GM23338 (cell line): ENCODE measurements at regions not wholly inside any gene's neighbourhood (a gene's known extent, or its start where the extent isn't known, plus 50 kb on each side); places are given as distances from the start of the nearest gene placed in this dataset.

Experiments used
- ATAC-seq: fragments of 200-7000 bp; cut with Tn5 transposase; 3 replicates; pipeline ENCODE4 v1.9.1; 2020
- DNase-seq: peaks from one replicate; pipeline ENCODE4 v3.0.0-alpha.2; 2015; ENCODE audit warnings: low spot score
- H2AFZ ChIP-seq: fragments of 200-600 bp; sonication (generic); 2 replicates; pipeline ENCODE4 v1.8.0; 2016; ENCODE audit warnings: antibody characterized with exemption, mild to moderate bottlenecking, moderate library complexity
- H3F3A ChIP-seq: fragments of 200-600 bp; sonication (generic); replicated peaks from 2 replicates; pipeline ENCODE4 v1.8.0; 2017; ENCODE audit warnings: antibody characterized with exemption, mixed run types, low read depth
- H3K27ac ChIP-seq: fragments of 200-600 bp; sonication (generic); 2 replicates; pipeline ENCODE4 v1.6.1; 2016; ENCODE audit warnings: low read depth
- H3K27me3 ChIP-seq: fragments of 200-600 bp; sonication (generic); 2 replicates; pipeline ENCODE4 v1.8.0; 2016; ENCODE audit warnings: mild to moderate bottlenecking, mixed run types, moderate library complexity; ENCODE audit not compliant: insufficient read depth
- H3K36me3 ChIP-seq: fragments of 200-600 bp; sonication (generic); 2 replicates; pipeline ENCODE4 v1.8.0; 2016; ENCODE audit warnings: mild to moderate bottlenecking; ENCODE audit not compliant: insufficient read depth
- H3K4me1 ChIP-seq: fragments of 200-600 bp; sonication (generic); 2 replicates; pipeline ENCODE4 v1.8.0; 2016; ENCODE audit warnings: mild to moderate bottlenecking, moderate library complexity; ENCODE audit not compliant: insufficient read depth
- H3K4me2 ChIP-seq: fragments of 200-600 bp; sonication (generic); 2 replicates; pipeline ENCODE4 v1.7.1; 2017; ENCODE audit warnings: mixed run types
- H3K4me3 ChIP-seq: fragments of 200-600 bp; sonication (generic); 2 replicates; pipeline ENCODE4 v1.6.1; 2016; ENCODE audit warnings: mixed run types
- H3K79me2 ChIP-seq: fragments of 200-600 bp; sonication (generic); replicated peaks from 2 replicates; pipeline ENCODE4 v1.8.0; 2017; ENCODE audit warnings: mild to moderate bottlenecking; ENCODE audit not compliant: insufficient read depth
- H3K9me2 ChIP-seq: fragments of 200-600 bp; sonication (generic); 2 replicates; pipeline ENCODE4 v1.8.0; 2017; ENCODE audit not compliant: insufficient read depth
- H4K20me1 ChIP-seq: fragments of 200-600 bp; sonication (generic); replicated peaks from 2 replicates; pipeline ENCODE4 v1.8.0; 2017; ENCODE audit warnings: mild to moderate bottlenecking; ENCODE audit not compliant: insufficient read depth
- H3K27ac Mint-ChIP-seq: 2 replicates; pipeline ENCODE4 v1.8.0; 2020; ENCODE audit warnings: inconsistent platforms, mild to moderate bottlenecking, moderate library complexity, mixed read lengths
- H3K27me3 Mint-ChIP-seq: 3 replicates; pipeline ENCODE4 v1.8.0; 2022; ENCODE audit warnings: low read depth, mild to moderate bottlenecking, moderate library complexity, mixed read lengths, inconsistent platforms; ENCODE audit not compliant: insufficient read depth, poor library complexity
- H3K36me3 Mint-ChIP-seq: 3 replicates; pipeline ENCODE4 v1.8.0; 2021; ENCODE audit warnings: low read depth, mild to moderate bottlenecking, inconsistent platforms, moderate library complexity, mixed read lengths
- H3K4me1 Mint-ChIP-seq: 3 replicates; pipeline ENCODE4 v1.8.0; 2020; ENCODE audit warnings: mild to moderate bottlenecking, inconsistent platforms, mixed read lengths
- H3K4me3 Mint-ChIP-seq: 3 replicates; pipeline ENCODE4 v1.8.0; 2021; ENCODE audit warnings: moderate library complexity, mild to moderate bottlenecking, inconsistent platforms, mixed read lengths
- H3K9me3 Mint-ChIP-seq: 3 replicates; pipeline ENCODE4 v1.8.0; 2020; ENCODE audit warnings: moderate library complexity, mild to moderate bottlenecking, inconsistent platforms, mixed read lengths
- EZH2 ChIP-seq: fragments of 200-600 bp; sonication (generic); IDR thresholded peaks from one replicate; pipeline ENCODE4 v1.8.0; 2017; ENCODE audit warnings: antibody characterized with exemption, mild to moderate bottlenecking, low read depth; ENCODE audit not compliant: unreplicated experiment
- STAT1 ChIP-seq: IDR thresholded peaks from one replicate; pipeline ENCODE4 v1.6.1; 2016; ENCODE audit warnings: antibody characterized with exemption; ENCODE audit not compliant: unreplicated experiment
- ZNF331 ChIP-seq: fragments of 250-450 bp; sonication (Bioruptor Pico); IDR thresholded peaks from 2 replicates; pipeline ENCODE4 v1.5.0; 2020; ENCODE audit warnings: low read depth, mild to moderate bottlenecking, moderate library complexity
- TF ChIP-seq, protein P1 (sequence below): fragments of 250-450 bp; sonication (Bioruptor Pico); IDR thresholded peaks from 2 replicates; pipeline ENCODE4 v1.5.0; 2020; ENCODE audit warnings: mild to moderate bottlenecking, moderate library complexity
- TF ChIP-seq, protein P2 (sequence below): IDR thresholded peaks from 2 replicates; pipeline ENCODE4 v1.6.1; 2016; ENCODE audit warnings: antibody characterized with exemption
- TF ChIP-seq, protein P3 (sequence below): IDR thresholded peaks from one replicate; pipeline ENCODE4 v1.6.1; 2018; ENCODE audit warnings: antibody characterized with exemption; ENCODE audit not compliant: unreplicated experiment

DNA sequence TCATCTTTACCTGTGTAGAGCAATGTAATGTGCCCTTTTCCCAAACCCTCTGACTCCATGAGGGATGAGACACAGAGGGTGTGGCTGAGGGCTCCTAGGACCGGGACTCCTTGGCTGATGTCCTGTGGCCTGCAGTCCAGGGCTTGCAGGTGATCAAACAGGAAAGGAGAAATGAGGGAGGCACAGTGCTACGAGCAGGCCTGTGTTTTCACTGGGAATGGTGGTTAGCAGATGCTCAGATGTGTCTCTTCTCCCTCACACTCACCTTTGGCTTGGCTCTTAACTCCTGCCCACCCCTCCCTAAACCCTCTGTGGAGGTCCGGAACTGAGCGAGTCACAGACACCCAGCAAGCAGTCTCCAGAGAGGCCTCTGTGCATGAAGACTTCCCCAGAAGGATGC is 254.4 kb downstream of the DAD1 start (continued):
- TF ChIP-seq, protein P1, sequence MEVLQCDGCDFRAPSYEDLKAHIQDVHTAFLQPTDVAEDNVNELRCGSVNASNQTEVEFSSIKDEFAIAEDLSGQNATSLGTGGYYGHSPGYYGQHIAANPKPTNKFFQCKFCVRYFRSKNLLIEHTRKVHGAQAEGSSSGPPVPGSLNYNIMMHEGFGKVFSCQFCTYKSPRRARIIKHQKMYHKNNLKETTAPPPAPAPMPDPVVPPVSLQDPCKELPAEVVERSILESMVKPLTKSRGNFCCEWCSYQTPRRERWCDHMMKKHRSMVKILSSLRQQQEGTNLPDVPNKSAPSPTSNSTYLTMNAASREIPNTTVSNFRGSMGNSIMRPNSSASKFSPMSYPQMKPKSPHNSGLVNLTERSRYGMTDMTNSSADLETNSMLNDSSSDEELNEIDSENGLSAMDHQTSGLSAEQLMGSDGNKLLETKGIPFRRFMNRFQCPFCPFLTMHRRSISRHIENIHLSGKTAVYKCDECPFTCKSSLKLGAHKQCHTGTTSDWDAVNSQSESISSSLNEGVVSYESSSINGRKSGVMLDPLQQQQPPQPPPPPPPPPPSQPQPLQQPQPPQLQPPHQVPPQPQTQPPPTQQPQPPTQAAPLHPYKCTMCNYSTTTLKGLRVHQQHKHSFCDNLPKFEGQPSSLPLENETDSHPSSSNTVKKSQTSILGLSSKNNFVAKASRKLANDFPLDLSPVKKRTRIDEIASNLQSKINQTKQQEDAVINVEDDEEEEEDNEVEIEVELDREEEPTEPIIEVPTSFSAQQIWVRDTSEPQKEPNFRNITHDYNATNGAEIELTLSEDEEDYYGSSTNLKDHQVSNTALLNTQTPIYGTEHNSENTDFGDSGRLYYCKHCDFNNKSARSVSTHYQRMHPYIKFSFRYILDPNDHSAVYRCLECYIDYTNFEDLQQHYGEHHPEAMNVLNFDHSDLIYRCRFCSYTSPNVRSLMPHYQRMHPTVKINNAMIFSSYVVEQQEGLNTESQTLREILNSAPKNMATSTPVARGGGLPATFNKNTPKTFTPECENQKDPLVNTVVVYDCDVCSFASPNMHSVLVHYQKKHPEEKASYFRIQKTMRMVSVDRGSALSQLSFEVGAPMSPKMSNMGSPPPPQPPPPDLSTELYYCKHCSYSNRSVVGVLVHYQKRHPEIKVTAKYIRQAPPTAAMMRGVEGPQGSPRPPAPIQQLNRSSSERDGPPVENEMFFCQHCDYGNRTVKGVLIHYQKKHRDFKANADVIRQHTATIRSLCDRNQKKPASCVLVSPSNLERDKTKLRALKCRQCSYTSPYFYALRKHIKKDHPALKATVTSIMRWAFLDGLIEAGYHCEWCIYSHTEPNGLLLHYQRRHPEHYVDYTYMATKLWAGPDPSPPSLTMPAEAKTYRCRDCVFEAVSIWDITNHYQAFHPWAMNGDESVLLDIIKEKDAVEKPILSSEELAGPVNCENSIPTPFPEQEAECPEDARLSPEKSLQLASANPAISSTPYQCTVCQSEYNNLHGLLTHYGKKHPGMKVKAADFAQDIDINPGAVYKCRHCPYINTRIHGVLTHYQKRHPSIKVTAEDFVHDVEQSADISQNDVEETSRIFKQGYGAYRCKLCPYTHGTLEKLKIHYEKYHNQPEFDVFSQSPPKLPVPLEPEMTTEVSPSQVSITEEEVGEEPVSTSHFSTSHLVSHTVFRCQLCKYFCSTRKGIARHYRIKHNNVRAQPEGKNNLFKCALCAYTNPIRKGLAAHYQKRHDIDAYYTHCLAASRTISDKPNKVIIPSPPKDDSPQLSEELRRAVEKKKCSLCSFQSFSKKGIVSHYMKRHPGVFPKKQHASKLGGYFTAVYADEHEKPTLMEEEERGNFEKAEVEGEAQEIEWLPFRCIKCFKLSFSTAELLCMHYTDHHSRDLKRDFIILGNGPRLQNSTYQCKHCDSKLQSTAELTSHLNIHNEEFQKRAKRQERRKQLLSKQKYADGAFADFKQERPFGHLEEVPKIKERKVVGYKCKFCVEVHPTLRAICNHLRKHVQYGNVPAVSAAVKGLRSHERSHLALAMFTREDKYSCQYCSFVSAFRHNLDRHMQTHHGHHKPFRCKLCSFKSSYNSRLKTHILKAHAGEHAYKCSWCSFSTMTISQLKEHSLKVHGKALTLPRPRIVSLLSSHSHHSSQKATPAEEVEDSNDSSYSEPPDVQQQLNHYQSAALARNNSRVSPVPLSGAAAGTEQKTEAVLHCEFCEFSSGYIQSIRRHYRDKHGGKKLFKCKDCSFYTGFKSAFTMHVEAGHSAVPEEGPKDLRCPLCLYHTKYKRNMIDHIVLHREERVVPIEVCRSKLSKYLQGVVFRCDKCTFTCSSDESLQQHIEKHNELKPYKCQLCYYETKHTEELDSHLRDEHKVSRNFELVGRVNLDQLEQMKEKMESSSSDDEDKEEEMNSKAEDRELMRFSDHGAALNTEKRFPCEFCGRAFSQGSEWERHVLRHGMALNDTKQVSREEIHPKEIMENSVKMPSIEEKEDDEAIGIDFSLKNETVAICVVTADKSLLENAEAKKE (CRISPR knock-in tag): no peak
- no peak for TF ChIP-seq STAT1

DNA sequence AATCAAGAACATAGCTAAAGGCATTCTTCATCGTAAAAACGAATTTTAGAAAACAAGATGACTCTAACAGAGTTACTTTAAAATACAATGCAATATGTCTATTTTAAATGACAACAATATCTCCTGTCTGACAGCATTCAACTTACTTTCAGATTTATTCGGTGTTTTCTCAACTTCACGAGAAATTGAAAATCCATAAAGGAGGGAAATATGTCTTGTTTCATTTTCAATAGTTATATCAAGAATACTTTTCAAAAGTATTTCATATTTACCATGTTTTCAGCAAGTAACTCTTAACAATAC is 254.8 kb downstream of the DAD1 start:
- Mint-ChIP-seq H3K27me3 (peaks cover 9% of the 10 kb centered on the region), H3K27ac (peak overlapping the region; percentile 3; the same call in 1 of the 2 replicates), H3K4me1 (peaks cover 27% of the 10 kb centered on the region), H3K4me3 (no peak overlapping the region), H3K36me3 (peaks cover 9% of the 10 kb centered on the region; the same call in 2 of the 3 replicates), H3K9me3 (peaks cover 15% of the 10 kb centered on the region)
- H4K20me1 ChIP-seq: no peaks in the 10 kb centered on the region
- peaks cover 3% of the 10 kb centered on the region; the same call in 1 of the 2 replicates for H3K36me3 ChIP-seq
- H2AFZ ChIP-seq: no peak overlapping the region
- no peaks in the 10 kb centered on the region for H3K79me2 ChIP-seq
- peaks cover 26% of the 10 kb centered on the region for H3K4me1 ChIP-seq
- H3F3A ChIP-seq: no peaks in the 10 kb centered on the region
- DNase-seq: no peak
- TF ChIP-seq, protein P2, sequence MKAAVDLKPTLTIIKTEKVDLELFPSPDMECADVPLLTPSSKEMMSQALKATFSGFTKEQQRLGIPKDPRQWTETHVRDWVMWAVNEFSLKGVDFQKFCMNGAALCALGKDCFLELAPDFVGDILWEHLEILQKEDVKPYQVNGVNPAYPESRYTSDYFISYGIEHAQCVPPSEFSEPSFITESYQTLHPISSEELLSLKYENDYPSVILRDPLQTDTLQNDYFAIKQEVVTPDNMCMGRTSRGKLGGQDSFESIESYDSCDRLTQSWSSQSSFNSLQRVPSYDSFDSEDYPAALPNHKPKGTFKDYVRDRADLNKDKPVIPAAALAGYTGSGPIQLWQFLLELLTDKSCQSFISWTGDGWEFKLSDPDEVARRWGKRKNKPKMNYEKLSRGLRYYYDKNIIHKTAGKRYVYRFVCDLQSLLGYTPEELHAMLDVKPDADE: no peak
- no peak for TF ChIP-seq ZNF331 (CRISPR knock-in tag)
- no peak for TF ChIP-seq EZH2
- TF ChIP-seq, protein P3, sequence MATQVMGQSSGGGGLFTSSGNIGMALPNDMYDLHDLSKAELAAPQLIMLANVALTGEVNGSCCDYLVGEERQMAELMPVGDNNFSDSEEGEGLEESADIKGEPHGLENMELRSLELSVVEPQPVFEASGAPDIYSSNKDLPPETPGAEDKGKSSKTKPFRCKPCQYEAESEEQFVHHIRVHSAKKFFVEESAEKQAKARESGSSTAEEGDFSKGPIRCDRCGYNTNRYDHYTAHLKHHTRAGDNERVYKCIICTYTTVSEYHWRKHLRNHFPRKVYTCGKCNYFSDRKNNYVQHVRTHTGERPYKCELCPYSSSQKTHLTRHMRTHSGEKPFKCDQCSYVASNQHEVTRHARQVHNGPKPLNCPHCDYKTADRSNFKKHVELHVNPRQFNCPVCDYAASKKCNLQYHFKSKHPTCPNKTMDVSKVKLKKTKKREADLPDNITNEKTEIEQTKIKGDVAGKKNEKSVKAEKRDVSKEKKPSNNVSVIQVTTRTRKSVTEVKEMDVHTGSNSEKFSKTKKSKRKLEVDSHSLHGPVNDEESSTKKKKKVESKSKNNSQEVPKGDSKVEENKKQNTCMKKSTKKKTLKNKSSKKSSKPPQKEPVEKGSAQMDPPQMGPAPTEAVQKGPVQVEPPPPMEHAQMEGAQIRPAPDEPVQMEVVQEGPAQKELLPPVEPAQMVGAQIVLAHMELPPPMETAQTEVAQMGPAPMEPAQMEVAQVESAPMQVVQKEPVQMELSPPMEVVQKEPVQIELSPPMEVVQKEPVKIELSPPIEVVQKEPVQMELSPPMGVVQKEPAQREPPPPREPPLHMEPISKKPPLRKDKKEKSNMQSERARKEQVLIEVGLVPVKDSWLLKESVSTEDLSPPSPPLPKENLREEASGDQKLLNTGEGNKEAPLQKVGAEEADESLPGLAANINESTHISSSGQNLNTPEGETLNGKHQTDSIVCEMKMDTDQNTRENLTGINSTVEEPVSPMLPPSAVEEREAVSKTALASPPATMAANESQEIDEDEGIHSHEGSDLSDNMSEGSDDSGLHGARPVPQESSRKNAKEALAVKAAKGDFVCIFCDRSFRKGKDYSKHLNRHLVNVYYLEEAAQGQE: no peak
- H3K4me3 ChIP-seq: no peak overlapping the region
- no peaks in the 10 kb centered on the region for H3K27me3 ChIP-seq
- ATAC-seq: no peak
- H3K9me2 ChIP-seq: peaks cover 4% of the 10 kb centered on the region; the same call in 1 of the 2 replicates
- H3K4me2 ChIP-seq: peak overlapping the region; percentile 31; the same call in 1 of the 2 replicates
- H3K27ac ChIP-seq: no peak overlapping the region
